HFF-Myc (cell line): ENCODE measurements at regions not wholly inside any gene's neighbourhood (a gene's known extent, or its start where the extent isn't known, plus 50 kb on each side); places are given as distances from the start of the nearest gene placed in this dataset.
"Not testable (repeated sequence)": the region's sequence is repeated elsewhere in the genome, so short reads cannot be mapped to it uniquely, and the experiment has no call there.

Source experiments
- DNase-seq: peaks from one replicate; pipeline ENCODE4 v3.0.0-alpha.2; 2011; ENCODE audit warnings: low read depth; ENCODE audit errors: extremely low read depth
- H3K4me3 ChIP-seq: replicated peaks from 2 replicates; pipeline ENCODE4 v1.5.1; 2011; ENCODE audit warnings: low read depth, mild to moderate bottlenecking, control low read depth, low read length
- TF ChIP-seq, protein P1 (sequence below): IDR thresholded peaks from 2 replicates; pipeline ENCODE4 v1.5.1; 2012; ENCODE audit warnings: mild to moderate bottlenecking, low read depth, low read length, control low read depth; ENCODE audit errors: missing control alignments

- TF ChIP-seq, protein P1, sequence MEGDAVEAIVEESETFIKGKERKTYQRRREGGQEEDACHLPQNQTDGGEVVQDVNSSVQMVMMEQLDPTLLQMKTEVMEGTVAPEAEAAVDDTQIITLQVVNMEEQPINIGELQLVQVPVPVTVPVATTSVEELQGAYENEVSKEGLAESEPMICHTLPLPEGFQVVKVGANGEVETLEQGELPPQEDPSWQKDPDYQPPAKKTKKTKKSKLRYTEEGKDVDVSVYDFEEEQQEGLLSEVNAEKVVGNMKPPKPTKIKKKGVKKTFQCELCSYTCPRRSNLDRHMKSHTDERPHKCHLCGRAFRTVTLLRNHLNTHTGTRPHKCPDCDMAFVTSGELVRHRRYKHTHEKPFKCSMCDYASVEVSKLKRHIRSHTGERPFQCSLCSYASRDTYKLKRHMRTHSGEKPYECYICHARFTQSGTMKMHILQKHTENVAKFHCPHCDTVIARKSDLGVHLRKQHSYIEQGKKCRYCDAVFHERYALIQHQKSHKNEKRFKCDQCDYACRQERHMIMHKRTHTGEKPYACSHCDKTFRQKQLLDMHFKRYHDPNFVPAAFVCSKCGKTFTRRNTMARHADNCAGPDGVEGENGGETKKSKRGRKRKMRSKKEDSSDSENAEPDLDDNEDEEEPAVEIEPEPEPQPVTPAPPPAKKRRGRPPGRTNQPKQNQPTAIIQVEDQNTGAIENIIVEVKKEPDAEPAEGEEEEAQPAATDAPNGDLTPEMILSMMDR = no peak
- no peak for DNase-seq
- no peak overlapping the region for H3K4me3 ChIP-seq
Observed at GRCh38 chr2:198280145-198280544, 475.8 kb downstream of the PLCL1 start.

DNA sequence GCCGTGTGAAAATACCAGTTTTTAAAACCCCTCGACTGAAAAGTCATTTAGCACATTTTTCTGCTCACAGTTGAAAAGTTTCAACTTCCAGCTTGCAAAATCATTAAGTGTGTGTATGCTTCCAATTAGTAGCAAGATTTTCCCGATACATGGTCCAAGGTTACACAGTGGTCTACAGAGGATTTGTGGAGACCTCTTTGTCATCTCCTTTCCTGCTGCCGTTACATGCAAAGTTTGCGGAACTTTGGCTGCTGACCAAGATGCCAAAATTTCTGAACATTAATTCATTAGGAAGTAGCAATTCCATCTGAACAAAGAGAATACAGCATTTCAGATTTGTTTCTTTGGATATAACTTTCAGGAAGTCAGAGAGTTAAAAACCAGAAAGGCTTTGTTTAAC is 474.6 kb downstream of the PLCL1 start:
- H3K4me3 ChIP-seq = no peak overlapping the region
- TF ChIP-seq, protein P1 = no peak
- no peak for DNase-seq

- TF ChIP-seq, protein P1 = no peak
- no peak overlapping the region for H3K4me3 ChIP-seq
- DNase-seq = no peak
Observed at GRCh38 chr2:198277181-198277580, 472.8 kb downstream of the PLCL1 start.

DNA sequence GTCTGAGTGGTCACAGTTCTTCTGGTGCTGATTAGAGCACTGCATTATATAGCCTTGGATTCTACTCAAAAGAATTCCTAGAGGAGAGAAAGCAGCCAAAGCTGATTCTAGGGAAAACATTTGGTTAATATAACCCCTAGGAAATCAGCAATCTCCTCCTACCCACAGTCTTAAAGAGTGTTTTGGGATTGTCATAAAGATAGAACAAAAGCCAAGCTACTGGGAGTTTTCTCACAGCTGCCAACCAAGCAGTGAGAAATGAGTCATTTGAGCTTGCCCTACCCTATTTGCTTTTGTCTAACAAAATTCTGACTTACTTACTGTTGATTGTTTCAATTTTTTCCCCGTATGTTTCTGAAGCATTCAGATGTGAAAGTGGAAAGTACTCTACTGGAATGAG is 469.3 kb downstream of the PLCL1 start:
- no peak for DNase-seq
- TF ChIP-seq, protein P1 = no peak
- no peak overlapping the region for H3K4me3 ChIP-seq

DNA sequence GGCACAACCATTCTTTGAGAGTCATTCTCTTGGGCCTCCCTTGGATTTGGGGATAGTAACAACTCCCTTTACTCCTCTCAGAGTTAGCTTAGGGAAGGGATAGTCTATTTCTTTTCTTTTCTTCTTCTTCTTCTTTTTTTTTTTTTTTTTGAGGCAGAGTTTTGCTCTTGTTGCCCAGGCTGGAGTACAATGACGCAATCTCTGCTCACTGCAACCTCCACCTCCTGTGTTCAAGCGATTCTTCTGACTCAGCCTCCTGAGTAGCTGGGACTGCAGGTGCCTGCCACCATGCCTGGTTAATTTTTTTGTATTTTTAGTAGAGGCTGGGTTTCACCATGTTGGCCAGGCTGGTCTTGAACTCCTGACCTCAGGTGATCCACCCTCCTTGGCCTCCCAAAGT is 465.8 kb downstream of the PLCL1 start:
- not testable (repeated sequence) for DNase-seq, H3K4me3 ChIP-seq

GRCh38 chr2:198268519-198268918 is 464.1 kb downstream of the PLCL1 start:
- no peak overlapping the region for H3K4me3 ChIP-seq
- DNase-seq = no peak
- TF ChIP-seq, protein P1 = no peak

DNA sequence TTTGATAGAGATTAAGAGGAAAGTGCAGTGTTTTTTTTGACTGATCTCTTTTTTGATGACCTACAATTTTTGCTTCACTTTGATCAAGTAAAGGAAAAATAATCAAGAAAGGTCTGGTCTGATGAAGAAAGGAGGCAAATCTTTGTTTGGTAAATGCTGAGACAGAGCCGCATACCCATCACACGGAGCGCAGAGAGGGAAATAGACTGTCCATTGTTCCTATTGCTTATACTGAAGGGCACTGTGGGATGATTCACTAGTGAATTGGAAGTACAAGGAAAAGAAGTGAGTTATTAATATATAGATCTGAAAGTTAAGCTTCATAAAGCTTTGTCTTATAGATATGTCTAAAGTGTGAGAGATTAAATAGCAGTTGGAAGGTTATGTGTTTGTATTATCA is 455.1 kb downstream of the PLCL1 start:
- no peak for DNase-seq
- TF ChIP-seq, protein P1 = no peak
- no peak overlapping the region for H3K4me3 ChIP-seq
